ENCODE measurements at regions not wholly inside any gene's neighbourhood (a gene's known extent, or its start where the extent isn't known, plus 50 kb on each side); places are given as distances from the start of the nearest gene placed in this dataset.
A peak's percentile ranks its signal among the peaks of the same experiment; 100 is the strongest.

- no peak for DNase-seq (ENCODE audit: low spot score)
Measured at GRCh38 chr5:61790678-61791077, 458.6 kb downstream of the ZSWIM6 start.

- DNase-seq (ENCODE audit: low spot score), result no peak
Measured at GRCh38 chr5:61796773-61797172, 464.7 kb downstream of the ZSWIM6 start.

- DNase-seq (ENCODE audit: low spot score), result no peak
Measured at GRCh38 chr5:61800450-61800849, 468.4 kb downstream of the ZSWIM6 start.

DNA sequence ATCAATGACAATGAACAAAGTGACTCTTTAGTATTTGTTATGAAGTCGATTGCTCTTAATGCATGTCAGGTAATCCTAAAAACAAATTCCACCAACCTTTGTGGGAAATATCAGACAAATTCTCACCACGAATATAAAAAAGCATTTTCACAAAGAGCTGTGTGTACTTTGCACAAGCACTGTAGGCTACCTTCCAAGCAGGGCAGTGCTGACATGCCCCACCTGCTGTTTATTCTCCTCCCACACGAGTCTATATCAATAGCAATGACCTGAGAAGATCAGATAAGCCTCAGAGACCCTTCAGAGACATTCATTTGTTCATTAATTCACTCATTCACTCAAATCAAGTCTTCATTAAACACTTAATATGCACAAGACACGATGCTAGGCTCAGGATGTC, 469.1 kb downstream of the ZSWIM6 start:
- DNase-seq (ENCODE audit: low spot score), result no peak

DNA sequence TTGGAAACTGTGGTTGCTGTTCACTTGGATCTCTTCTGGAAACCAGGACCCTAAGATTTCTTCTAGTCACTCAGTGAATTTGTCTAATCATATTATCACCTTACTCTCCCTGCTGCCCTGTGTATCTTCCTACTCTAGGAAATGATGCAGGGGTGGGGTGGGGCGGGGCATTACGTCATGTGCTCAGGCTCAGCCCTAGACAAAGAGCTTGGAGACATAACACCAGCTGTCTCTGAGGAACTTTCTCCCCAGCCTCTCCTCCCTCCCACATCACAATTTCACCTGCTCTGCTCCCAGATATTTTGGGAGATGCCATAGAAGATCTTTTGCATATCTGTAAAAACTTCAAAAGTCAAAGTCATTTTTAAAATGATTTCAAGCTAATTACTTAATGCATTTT, 470.4 kb downstream of the ZSWIM6 start:
- DNase-seq (ENCODE audit: low spot score), result no peak

DNA sequence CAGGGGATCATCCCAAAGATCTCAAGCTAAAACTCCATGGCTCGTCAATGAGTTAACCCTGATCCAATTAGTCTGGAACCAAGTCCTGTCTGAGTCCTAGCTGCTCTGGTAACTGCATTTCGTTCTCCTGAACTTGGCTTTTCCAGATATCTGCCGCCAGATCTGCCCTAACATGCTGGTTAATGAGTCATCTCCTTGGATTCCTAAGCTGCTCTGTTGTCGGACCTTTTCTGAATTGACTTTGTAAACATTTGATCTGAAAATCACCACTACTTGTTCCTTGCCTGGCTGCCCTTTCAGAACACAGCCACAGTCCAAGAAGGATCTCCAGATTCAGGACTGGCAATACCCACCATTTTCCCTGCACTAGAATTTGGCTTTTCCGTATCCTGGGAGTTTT, 473.0 kb downstream of the ZSWIM6 start:
- no peak for DNase-seq (ENCODE audit: low spot score)

DNA sequence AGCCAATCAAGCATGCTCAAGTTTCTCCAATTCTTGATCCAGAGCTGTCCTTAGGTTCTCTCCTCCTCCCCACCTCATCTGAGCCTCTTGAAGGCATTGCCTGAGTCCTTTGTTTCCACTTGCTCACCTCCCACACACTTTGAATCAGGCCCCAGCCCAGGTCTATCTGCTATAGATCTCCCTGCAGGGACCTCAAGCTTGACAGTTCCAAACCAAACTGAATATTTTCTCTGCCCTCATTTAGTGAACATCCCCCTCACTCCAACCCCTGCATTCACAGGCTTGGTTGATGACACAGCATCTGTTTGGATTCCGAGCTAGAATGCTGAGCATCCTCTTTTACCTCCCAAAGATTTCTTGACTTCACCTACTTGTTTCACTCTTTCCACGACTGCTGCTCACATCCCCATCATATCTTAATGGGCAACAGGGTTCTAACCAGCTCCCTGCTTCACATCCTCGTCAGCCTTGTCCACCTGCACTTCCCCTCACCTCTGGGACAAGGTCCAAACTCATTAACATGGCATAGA, 474.5 kb downstream of the ZSWIM6 start:
- no peak for DNase-seq (ENCODE audit: low spot score)

DNA sequence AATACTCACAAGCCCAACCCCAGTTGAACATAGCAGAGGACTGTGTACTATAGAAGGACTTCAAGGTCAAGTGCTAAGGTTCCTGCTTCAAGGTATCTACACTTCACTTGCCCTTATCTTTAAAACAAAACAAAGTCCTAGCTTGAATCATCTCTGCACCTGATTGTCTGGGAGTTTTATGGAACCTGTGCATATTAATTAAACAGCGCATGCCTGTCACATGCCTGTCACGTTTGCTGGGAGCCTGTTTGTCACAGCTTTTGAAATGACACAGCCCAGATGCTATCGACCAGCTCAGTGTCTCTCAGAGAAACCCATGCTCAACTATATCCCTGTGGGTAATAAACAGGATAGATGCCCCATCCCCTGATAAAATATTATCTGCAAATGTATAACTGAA, 476.0 kb downstream of the ZSWIM6 start:
- no peak for DNase-seq (ENCODE audit: low spot score)

GRCh38 chr5:61808909-61809308, 476.9 kb downstream of the ZSWIM6 start:
- DNase-seq (ENCODE audit: low spot score), result no peak

- no peak for DNase-seq (ENCODE audit: low spot score)
Measured at GRCh38 chr5:61809651-61810050, 477.6 kb downstream of the ZSWIM6 start.

DNA sequence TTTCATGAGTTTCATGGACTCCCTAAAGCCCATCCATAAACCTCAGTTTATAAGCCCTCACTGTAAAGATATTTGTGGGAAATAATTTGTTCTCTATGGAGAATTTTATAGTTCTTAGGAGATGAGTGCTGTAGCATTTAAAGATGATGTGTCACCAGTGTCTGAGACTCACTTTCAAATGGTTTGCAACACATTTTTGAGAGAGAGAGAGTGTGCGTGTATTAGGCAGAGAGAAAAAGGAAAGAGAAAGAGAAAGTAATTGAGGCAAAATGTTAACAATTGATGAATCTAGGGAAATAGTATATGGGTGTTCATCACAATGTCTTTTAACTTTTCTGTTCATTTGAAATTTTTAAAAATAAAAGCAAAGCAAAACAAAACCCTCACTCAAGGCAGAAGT, 479.0 kb downstream of the ZSWIM6 start:
- DNase-seq (ENCODE audit: low spot score), result no peak

DNA sequence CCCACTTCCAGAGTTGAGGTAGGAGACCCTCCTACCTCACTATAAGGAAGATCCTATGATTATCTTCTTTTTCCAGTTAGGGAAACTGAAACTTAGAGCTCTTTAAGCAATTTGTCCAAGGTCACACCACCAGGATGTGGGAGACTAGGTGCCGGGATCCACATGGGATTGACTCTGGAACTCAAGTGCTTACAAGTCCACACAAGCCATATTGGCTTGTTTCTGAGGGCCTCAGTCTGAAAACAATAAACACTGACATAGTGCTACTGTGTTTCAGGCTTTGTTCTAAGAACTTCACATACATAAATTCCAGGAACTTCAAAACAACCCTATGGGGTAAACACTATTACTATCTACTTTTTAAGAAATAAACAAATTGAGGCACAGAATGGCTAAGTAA, 481.3 kb downstream of the ZSWIM6 start:
- no peak for DNase-seq (ENCODE audit: low spot score)

DNA sequence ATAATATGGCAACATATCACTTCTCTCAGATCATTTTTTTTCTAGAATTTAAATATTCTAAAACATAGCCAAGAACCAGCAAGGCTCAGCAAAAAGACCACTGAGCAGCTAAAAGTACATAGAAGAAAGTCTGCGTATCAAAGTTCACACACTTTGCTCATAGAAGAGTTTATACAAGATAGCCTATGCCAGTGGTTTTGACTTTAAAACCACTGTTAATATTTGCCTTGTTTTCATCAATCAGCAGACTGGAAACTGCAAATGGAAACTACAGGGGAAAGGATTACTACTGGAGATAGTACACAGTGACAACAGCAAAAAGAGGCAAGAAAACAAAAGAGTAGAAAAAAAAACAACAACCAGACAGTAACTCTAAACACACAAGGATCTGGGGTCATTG, 483.3 kb downstream of the ZSWIM6 start:
- no peak for DNase-seq (ENCODE audit: low spot score)

- no peak for DNase-seq (ENCODE audit: low spot score)
Measured at GRCh38 chr5:61816146-61816545, 484.1 kb downstream of the ZSWIM6 start.

- no peak for DNase-seq (ENCODE audit: low spot score)
Measured at GRCh38 chr5:61816585-61817450, 484.8 kb downstream of the ZSWIM6 start.

- peak; percentile 81 for DNase-seq (ENCODE audit: low spot score)
Measured at GRCh38 chr5:61817472-61818326, 485.6 kb downstream of the ZSWIM6 start.

- no peak for DNase-seq (ENCODE audit: low spot score)
Measured at GRCh38 chr5:61820836-61821235, 485.2 kb upstream of the KIF2A start.

DNA sequence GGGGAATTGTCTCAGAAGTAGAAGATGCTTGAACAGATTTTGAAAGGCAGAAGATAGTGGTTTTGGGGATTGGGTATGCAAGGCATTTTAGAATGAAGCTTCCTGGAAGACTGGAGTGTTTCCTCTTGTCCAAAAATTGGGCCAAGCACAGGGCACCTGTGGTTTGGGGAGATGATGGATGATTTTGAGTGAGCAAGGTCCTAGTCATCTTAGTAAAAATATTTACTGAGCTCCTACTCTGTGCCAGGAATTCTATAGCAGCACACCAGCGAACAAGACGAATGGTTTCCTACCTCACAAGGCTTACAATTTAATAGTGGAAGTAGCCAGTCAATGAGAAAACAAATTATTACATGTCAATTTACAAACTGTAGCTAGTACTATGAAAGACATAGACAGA, 484.4 kb upstream of the KIF2A start:
- DNase-seq (ENCODE audit: low spot score), result no peak

GRCh38 chr5:61822584-61822983, 483.4 kb upstream of the KIF2A start:
- DNase-seq (ENCODE audit: low spot score), result no peak

DNA sequence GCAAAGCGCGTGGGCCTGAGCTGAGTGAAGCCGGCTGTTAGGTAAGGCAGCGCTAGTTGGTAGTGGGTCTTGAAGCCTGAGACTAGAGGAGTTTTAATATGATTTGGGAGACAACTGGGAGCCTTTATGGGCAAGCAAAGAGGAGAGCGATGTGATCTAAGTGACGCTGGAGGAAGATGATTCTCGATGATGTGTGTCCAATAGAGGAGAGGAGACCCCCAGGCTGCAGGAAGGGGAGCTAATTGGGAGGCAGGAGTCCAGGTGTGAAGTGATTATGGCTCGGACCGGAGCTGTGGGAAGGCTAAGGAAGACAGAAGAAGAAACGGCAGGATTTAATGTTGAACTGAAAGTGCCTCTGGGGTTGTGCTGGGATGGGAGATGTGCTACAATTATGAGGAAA, 482.9 kb upstream of the KIF2A start:
- DNase-seq (ENCODE audit: low spot score), result no peak

- no peak for DNase-seq (ENCODE audit: low spot score)
Measured at GRCh38 chr5:61823781-61824180, 482.2 kb upstream of the KIF2A start.

- DNase-seq (ENCODE audit: low spot score), result no peak
Measured at GRCh38 chr5:61824396-61824795, 481.6 kb upstream of the KIF2A start.

DNA sequence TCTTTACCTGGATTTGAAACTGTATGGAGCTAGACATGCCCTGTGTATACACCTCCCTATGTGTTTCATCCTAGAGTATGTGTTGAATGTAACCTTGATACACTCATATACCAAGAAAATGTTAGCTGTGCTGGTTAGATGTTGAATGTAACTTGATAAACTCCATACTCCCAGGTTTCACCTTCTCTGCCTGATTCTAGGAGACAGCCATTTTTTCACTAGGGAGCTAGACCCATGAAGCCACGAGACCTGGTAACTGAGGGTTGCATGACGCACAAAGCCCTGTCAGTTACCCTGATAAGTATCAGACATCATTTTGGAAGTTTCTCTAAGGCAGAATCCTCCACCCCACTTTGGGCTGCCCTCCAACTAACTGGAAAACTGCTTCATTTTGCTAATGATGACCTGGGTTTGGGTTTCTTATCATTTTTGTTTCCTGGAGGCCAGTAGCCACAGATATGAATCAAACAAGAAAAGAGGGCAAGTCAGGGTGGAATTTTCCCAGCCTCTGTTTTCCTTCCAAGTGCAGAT, 478.5 kb upstream of the KIF2A start:
- no peak for DNase-seq (ENCODE audit: low spot score)
